ENCODE measurements at regions not wholly inside any gene's neighbourhood (a gene's known extent, or its start where the extent isn't known, plus 50 kb on each side); places are given as distances from the start of the nearest gene placed in this dataset.

- TF ChIP-seq PATZ1 (CRISPR knock-in tag; IDR thresholded peaks at IDR 0.05; ENCODE audit: borderline replicate concordance), result no peak
- TF ChIP-seq ISL1 (CRISPR knock-in tag; IDR thresholded peaks at IDR 0.05), result no peak
Measured at GRCh38 chr11:11672789-11673188, 51.0 kb upstream of the GALNT18 start (continued).

- ATAC-seq, result no peak
- TF ChIP-seq SNAI2 (CRISPR knock-in tag; IDR thresholded peaks at IDR 0.05), result no peak
- no peak for TF ChIP-seq ZNF8 (CRISPR knock-in tag; IDR thresholded peaks at IDR 0.05)
- no peak for TF ChIP-seq TOX (CRISPR knock-in tag; IDR thresholded peaks at IDR 0.05; ENCODE audit: borderline replicate concordance)
- TF ChIP-seq ISL1 (CRISPR knock-in tag; IDR thresholded peaks at IDR 0.05), result no peak
- TF ChIP-seq ARNTL (CRISPR knock-in tag; IDR thresholded peaks at IDR 0.05; ENCODE audit: borderline replicate concordance, low read depth), result no peak
- TF ChIP-seq RARB (CRISPR knock-in tag; IDR thresholded peaks at IDR 0.05), result no peak
- TF ChIP-seq CSDC2 (CRISPR knock-in tag; IDR thresholded peaks at IDR 0.05), result no peak
- no peak for TF ChIP-seq ZC3H10 (CRISPR knock-in tag; IDR thresholded peaks at IDR 0.05)
- TF ChIP-seq PATZ1 (CRISPR knock-in tag; IDR thresholded peaks at IDR 0.05; ENCODE audit: borderline replicate concordance), result no peak
- TF ChIP-seq BACH2 (CRISPR knock-in tag; IDR thresholded peaks at IDR 0.05; ENCODE audit: borderline replicate concordance), result no peak
- TF ChIP-seq TCF4 (CRISPR knock-in tag; IDR thresholded peaks at IDR 0.05; ENCODE audit: borderline replicate concordance), result no peak
- TF ChIP-seq ZFP30 (CRISPR knock-in tag; IDR thresholded peaks at IDR 0.05), result no peak
Measured at GRCh38 chr11:11672101-11672500, 50.3 kb upstream of the GALNT18 start.
